Midbrain (tissue), 1 donor: ENCODE measurements at regions not wholly inside any gene's neighbourhood (a gene's known extent, or its start where the extent isn't known, plus 50 kb on each side); places are given as distances from the start of the nearest gene placed in this dataset.

Source experiments
- DNase-seq: peaks from one replicate; lab custom pipeline; 2025; lab: John Stamatoyannopoulos, UW

GRCh38 chr11:13062115-13062514, 53.0 kb downstream of the RASSF10 start:
- no peak for DNase-seq

DNA sequence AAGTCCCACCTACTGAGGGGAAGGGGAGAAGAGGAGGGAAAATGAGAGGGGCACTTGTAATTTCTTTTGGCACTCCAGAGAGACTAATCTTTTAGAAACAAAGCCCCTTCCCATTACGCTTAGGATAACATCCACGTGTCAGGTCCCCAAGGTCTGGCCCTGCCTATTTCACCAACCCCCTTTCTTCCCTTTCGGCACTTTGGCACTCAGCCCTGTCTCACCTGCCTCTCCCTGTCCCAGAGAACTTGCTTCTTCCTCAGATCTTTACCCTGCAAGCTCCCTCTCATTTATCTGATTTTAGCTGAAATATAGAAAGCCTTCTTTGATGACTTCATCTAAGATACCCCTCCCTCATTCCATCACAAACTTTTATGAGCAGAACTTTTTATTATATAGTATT, 55.5 kb downstream of the RASSF10 start:
- no peak for DNase-seq

DNA sequence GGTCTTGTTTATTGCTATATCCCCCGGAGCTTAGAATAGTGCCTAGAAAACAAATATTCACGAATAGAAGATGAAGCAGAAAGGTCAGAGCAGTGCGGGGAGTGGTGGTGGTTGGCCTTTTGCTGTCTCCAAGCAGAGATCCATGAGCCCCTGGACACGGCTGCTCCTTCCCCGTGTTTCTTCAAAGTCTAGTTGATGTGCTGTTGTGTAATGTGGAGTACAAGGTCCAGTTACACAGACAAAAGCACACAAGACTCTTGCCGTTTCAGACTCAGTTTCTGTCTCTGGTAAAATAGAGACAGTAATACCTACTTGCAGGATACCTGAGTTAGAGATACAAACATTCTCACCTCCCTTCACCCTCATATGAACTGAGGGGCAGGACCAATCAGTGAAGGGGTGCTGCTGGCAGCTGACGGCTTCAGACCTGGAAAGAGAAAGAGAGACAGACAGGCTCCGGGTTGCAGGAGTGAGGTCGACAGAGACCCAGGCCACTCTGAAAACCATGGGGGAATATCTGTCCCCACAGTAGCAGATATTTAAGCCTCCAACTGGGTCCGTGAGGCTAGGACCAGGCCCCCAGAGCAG, 56.2 kb downstream of the RASSF10 start:
- no peak for DNase-seq

- no peak for DNase-seq
Measured at GRCh38 chr11:13068211-13068610, 59.1 kb downstream of the RASSF10 start.

- DNase-seq = no peak
Measured at GRCh38 chr11:13073119-13073981, 64.2 kb downstream of the RASSF10 start.

GRCh38 chr11:13074714-13075464, 65.8 kb downstream of the RASSF10 start:
- DNase-seq = no peak

DNA sequence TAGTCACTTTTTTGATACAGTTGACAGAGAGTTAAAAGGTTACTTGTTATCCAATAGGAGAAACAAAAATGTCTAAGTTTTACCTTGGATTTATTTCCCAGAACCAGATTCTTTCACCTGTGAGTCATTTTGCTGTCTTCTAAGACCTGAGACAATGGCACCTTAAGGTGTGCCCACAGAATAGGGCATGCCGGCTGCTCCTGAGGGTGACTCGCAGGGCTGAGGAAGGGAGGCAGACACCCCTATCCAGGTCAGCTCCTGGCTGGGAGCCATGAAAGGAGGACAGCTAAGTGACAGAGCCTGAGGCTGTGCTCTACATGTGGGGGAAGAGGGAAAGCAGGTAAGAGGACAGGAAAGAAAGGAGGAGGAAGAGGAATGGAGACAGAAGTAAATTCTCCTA, 67.8 kb downstream of the RASSF10 start:
- no peak for DNase-seq

DNA sequence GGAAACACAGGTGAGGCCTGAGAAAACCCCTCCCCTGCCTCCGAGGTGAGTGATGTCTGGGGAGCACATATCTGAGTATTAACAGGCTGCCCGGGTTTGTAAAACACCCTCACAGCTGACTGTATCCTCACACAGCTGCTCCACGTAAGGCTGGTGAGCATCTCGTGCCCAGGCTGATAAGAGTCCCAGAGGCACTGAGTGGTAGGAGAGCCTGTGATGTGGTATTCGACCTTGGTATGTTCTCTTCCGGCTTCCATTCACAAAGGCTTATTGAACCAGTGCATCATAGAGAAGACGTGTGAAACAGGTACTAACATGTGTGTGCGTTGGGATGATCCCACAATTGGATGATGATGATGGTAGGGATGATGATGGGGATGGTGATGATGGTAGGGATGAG, 71.7 kb downstream of the RASSF10 start:
- DNase-seq = no peak

- no peak for DNase-seq
Measured at GRCh38 chr11:13082588-13082987, 73.5 kb downstream of the RASSF10 start.

DNA sequence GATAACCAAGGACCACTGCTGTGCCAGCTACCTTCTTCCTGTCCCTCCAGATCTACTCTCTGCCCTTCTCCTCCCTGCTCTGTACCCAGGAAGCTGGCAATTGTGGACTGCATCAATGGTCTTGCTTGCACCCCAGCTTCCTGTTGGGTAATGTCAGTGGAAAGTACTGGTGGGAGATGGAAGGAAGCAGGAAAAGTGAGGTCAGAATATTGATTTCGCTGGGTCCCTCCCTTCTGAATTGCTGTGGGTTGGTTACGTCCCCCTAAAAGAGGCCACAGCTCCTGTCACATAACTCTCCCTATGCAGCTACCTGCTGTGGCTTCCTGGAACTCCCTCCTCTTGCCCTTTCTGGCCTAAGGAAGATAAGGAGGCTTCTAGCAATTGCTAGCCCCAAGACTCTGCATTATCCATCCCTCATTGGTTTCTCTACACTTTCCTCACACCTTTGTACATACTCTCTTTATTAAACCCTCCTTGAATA, 81.2 kb downstream of the RASSF10 start:
- no peak for DNase-seq

GRCh38 chr11:13091373-13091772, 82.3 kb downstream of the RASSF10 start:
- no peak for DNase-seq

GRCh38 chr11:13091804-13092203, 82.7 kb downstream of the RASSF10 start:
- DNase-seq = no peak

DNA sequence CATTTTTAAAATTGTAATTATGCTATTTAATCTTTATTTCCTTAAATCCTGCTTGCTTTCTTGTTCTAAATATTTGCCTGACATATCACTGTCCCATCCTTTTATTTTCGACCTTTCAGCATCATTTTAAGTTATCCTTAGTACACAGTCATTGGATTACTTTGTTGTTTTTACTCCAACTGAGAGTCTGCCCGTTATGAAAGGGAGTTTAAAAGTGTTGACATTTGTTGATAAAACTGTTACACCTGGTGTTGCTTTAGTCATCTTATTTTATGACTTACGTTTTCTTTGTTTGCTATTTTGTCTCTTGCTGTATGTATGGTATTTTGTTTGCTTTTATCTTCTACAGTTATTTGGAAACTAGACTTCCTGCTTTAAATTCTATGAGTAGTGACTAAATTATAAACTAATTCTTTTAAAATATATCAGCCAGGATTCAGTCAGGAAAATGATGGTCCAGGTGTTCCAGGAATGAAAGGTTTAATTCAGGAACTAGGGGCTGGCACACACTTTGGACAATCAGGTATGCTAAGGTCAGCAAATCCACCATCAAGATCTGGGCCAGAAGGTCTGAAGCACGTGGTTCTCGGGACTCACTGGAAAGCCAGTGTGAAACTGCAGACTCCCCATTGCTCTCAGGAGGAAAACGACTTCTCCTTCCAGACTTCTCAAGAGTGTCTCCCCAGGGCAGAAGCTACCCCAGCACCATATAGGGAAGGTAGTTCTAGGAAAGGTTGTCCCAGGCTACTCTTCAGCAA, 86.0 kb downstream of the RASSF10 start:
- DNase-seq = no peak

DNA sequence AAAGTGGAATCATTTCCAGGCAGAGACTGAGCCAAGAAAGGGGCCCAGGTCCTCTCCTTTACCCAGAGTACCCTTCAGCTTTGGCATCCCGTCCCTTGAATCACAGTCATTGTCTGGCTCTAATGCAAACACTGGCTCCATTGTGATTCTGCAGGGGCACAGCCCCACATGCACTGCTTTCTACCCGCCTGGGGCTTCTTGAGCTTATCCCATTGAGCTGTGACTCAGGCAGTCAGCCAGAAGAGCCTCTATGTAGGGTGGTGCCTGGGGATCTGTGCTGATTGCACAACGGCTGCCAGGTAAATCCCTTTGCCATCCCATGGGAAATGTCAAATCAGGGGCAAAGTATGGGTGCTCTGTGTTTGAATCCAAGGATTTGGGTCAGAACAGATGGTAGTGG, 88.9 kb downstream of the RASSF10 start:
- peak; percentile 72 for DNase-seq

DNA sequence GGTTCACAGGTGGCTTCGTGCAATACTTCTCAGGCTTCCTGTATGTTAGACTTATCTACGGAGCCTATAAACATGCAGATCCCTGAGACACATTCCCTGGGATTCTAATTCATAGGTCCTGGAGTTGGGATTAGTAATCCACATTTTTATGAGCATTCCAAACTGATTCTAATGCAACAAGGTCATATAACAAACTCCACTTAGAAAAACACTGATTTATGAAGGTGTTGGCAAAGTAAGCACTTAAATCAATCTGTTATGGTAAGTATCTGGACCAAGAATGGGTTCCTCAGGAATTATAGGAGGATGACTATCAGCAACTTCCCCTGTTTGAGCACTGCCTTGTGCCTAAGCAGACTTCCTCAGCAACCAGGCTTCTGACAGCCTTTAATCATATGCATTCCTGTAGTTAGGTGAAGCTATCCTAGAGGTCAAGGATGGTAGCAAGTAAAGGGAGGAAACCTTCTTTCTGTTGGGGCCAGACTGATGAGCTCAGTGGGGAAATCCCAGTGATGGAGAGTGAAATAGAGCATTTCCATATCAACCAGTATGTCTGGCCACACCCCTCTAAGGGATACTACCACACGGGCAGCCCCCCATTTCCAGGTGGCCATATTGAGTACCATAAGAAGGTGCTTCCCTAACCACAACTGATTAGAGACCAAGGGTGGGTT, 89.6 kb downstream of the RASSF10 start:
- no peak for DNase-seq

DNA sequence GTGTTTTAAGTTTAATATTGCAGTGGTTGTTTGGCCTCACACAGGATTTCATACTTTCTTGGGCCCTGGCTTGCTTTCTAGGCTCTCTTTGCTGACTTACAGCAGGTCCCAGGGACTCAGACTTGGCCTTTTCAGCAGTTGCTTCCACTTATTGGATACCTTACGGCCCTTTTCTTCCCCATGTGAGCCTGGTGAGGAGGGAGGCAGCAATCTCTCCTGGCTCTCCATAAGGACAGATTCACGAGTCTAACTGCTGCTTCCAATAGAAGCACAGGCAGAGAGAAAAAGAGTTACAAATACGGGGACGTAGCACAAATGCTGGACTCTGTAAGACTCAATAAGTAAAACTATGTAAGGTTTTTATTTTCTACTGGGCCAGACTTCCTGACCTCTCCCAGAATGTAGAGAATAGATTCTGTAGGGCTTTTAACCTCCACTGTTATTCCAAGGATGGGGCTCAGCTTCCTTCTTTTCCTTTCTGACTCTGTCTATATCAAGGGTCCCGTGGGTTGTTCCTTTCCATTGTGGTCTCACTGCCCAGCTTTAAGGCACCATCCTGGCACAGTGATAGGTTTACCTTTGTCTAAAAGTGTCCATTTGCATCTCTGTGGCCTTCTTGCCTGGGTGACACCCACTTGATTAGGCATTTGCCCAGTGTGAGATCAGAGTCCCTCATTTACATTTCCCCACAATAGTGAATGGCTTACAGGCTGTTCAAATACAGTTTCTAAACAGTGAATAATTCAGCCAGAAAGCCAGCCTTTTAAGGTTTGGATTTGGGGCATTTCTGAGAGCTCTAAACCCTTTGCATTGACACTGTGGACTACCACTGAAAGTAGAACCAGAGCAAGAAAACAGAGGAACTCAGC, 92.8 kb downstream of the RASSF10 start:
- DNase-seq = peak; percentile 15

DNA sequence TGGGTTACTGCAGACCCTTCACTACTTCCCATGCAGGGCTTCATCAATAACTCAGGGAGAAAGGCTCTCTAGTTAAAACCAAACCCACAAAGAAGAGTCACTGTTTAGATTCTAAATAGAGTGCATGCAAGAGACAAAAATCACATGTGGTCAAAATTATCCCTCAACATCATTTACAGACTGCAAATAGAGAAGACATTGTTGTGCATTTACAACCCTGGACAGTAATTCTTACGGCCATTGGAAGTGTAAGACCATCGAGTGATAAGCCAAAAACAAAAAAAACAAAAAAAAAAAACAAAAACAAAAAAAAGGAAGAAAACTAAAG, 93.4 kb downstream of the RASSF10 start:
- no peak for DNase-seq

DNA sequence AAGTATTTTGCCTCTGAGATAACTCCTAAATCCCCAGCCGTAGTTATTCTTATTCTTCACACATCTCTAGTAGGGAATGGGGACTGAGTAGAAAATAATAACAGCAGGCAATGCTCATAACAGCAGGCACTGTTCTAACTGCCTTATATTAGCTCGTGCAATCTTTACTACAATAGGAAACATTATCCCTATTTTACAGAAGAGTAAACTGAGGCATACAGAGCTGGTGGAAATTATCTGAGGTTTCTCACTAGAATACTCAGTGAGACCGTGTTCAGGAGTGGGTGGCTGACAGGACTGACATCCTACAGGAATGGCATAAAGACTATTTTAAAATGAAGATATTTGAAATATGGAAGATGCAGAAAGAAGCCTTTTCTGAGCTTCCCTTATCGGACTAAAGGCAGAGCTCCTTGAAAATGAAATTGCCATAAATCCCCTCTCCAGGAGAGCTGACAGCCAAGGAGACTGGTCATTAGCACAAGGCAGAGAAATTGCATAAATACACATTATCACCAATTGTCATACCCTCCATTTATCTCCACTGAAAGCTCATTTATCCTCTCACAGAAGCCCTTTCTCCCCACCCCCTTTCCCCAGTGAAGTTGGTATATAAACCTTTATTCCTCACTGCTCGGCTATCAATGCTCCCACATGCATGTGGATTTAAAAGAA, 93.9 kb downstream of the RASSF10 start:
- DNase-seq = no peak

GRCh38 chr11:13103962-13104554, 94.9 kb downstream of the RASSF10 start:
- DNase-seq = no peak
